ENCODE measurements at regions not wholly inside any gene's neighbourhood (a gene's known extent, or its start where the extent isn't known, plus 50 kb on each side); places are given as distances from the start of the nearest gene placed in this dataset.

- DNase-seq (ENCODE audit: low read depth in 2 of 2): no peak
Measured at GRCh38 chr6:2562721-2563451, 187.8 kb downstream of the MYLK4 start.

- no peak for DNase-seq (ENCODE audit: low read depth in 2 of 2)
Measured at GRCh38 chr6:2560917-2561698, 189.6 kb downstream of the MYLK4 start.

GRCh38 chr6:2560140-2560818 lies 190.4 kb downstream of the MYLK4 start:
- DNase-seq (ENCODE audit: low read depth in 2 of 2): no peak

GRCh38 chr6:2558861-2559801 lies 191.6 kb downstream of the MYLK4 start:
- DNase-seq (ENCODE audit: low read depth in 2 of 2): no peak

DNA sequence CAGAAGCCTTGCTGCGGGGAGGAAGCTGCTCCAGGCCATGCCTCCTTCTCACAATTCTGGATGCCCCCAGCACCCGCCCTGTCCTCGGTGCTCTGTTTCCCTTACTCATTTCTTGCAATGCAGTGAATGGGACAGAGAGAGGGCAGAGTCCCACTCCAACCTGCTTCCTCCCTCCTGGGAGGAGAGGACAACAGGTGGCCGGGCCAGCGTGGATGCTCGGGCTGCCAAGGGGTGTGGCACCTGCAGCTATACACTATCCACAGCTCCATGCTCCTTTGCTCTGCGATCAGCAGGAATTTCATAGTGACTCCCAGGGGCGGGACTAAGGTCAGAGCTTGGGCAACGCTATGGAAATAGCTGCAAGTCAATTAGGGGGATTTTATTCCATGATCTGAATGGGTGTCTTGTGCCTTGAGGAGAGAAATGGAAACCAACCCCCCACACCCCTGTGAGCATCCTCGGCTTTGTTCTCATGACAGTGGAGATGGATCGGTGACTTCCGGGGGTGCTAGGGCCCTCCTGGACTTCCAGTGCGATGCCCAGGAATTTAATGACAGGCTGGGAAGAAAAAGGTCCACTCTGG lies 192.5 kb downstream of the MYLK4 start:
- DNase-seq (ENCODE audit: low read depth in 2 of 2): no peak

DNA sequence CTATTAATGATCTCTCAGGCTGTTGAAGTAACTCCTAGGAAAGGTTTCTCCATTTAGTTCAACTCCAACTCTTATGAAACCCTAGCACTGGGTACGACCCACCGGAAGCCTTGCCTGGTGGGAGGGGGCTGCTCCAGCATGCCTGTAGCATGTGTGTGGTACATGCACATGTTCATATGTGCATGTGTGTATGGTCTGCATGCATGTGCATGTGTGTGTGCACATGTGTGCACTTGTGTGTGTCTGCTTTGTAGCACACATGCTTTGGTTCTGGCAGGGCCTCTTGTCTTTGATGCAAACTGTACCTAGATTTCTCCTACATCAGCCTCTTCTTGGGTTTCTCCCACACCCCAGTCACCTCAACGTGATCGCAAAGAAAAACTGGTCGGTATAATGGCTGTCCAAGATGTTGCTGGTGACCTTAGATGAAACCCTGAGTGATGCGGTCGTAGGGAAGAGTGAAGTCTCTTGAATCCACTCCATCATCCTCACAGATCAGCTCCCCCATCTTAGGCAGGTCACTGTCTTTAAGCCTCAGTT lies 193.5 kb downstream of the MYLK4 start:
- no peak for DNase-seq (ENCODE audit: low read depth in 2 of 2)

DNA sequence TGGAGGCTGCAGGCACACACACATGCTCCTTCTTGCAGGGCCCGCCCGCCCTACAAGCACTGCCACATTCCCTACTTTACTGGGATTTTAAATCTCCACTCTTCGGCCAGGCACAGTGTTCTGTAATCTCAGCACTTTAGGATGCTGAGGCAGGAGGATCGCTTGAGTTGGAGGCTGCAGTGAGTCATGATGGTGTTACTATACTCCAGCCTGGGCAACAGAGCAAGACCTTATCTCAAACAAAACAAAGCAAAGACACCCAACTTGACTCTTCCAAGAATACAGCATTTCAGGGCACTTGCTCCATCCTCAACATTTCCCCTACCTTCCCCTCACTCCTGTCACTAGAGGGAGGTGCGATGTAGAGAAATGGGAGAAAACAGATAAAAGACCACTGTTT lies 194.0 kb downstream of the MYLK4 start:
- no peak for DNase-seq (ENCODE audit: low read depth in 2 of 2)

- DNase-seq (ENCODE audit: low read depth in 2 of 2): no peak
Measured at GRCh38 chr6:2554651-2555260, 196.0 kb downstream of the MYLK4 start.

- DNase-seq (ENCODE audit: low read depth in 2 of 2): no peak
Measured at GRCh38 chr6:2552526-2553154, 198.1 kb downstream of the MYLK4 start.

DNA sequence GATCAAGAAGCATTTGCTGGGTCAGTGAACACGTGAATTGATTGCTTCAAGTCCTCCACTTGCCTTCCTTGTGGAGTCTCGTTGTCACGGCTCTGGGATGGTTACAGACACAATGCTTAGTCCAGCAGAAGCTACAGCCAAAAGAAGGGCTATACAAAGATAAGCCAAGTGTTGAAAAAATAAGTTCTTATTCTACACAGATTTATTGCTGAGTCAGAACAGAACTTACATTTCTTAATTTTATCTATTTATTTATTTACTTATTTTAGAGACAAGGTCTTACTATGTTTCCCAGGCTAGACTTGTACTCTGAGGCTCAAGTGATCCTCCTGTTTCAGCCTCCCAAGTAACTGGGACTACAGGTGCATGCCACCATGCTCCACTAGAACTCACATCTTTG lies 199.0 kb downstream of the MYLK4 start:
- no peak for DNase-seq (ENCODE audit: low read depth in 2 of 2)

DNA sequence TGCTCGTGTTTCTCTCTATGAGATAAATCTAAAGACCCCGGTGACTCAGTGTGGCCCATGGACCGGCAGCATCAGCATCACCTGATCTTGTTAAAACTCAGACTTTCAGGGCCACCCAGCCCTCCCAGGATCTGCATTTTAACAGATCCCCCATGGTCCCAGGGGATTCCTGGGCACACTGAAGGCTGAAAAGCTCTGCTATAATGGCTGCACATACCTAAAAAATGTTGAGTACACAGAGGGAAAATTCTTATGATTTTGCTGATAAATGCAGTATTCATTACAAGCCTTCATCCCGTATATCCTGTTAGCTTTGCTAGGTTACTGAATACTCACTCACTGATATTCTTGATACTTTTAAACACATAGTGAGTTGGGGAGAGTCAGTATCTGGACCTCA lies 200.5 kb downstream of the MYLK4 start:
- no peak for DNase-seq (ENCODE audit: low read depth in 2 of 2)

DNA sequence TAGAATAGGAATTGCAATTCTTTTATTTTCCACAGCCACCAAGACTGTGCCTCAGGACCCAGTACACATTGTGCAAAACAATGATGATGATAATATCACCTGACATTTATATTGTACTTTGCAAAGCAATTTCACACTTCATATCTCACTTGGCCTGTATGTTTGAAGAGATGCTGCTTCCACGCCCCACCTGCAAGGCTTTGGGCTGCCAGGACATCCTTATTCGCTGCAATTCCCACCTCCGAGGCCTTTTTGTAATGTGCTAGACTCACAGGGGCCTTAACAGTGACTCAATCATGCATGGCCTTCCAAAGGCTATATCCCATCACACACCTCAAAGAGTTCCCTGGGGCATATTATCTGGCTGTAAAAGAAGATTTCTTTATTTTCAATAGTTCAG lies 200.9 kb downstream of the MYLK4 start:
- no peak for DNase-seq (ENCODE audit: low read depth in 2 of 2)

DNA sequence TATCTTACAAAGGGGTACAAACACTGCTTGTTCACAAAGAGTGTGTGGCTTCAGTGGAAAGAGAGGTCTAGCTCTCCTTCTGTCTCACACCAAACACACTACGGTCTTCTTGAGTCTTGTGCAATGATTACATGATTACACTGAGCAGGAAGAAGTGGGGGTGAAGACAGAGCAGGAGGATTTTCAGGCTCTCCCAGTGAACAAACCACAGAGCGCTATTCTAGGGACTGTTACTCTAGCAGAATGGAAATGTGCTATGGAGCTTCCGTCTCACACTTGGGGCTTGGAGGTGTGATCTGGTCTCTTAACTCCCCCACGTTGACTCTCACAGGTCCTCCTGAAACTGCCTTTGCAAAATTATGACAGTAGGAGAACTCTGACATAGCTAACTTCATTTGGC lies 203.4 kb downstream of the MYLK4 start:
- no peak for DNase-seq (ENCODE audit: low read depth in 2 of 2)

GRCh38 chr6:2546901-2547300 lies 203.8 kb downstream of the MYLK4 start:
- no peak for DNase-seq (ENCODE audit: low read depth in 2 of 2)

GRCh38 chr6:2545383-2546038 lies 205.2 kb downstream of the MYLK4 start:
- DNase-seq (ENCODE audit: low read depth in 2 of 2): no peak

DNA sequence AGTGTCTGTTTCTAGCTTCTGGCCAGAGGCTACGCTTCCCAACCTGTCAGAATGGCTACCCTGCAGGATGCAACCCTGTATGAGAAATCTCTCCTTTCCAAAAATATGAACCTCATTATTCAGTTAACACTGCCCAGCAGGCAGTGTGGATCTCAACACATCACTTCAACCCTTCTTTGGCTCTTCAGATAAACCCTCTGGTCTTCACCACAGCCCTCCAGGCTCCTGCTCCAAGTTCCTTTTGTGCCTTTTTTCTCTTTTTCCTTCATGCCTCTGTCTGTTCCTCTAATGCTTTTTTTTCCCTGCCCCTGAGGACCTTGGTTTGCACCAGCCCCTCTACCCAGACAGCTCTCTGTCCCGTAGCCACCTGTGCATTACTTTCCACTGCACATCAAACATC lies 207.4 kb downstream of the MYLK4 start:
- no peak for DNase-seq (ENCODE audit: low read depth in 2 of 2)

- DNase-seq (ENCODE audit: low read depth in 2 of 2): peak in 1 of 2 experiments; percentile 10
Measured at GRCh38 chr6:2542858-2543218, 207.9 kb downstream of the MYLK4 start.

GRCh38 chr6:2542101-2542857 lies 208.4 kb downstream of the MYLK4 start:
- DNase-seq (ENCODE audit: low read depth in 2 of 2): no peak

DNA sequence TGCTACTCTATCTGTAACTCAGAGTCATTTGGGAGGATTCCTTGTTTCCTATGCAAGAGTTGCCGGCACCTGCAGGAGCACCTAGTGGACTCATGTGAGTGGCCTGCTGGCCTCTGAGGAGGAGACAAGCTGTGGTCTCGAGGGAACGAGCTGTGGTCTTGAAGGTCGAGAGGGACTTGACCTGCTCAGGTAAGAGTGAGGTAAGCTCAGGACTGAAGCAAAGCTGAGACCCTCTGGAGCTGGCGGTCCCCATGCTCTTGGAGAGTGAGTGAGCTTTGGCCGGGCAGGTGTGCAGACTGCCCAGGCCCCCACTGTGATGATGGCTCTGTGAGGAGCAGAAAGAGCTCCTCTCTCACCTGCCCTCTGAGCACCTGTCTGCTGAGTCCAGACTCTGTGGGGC lies 214.3 kb downstream of the MYLK4 start:
- DNase-seq (ENCODE audit: low read depth in 2 of 2): no peak
